Upper lobe of left lung (tissue), 6 donors: ENCODE measurements at regions not wholly inside any gene's neighbourhood (a gene's known extent, or its start where the extent isn't known, plus 50 kb on each side); places are given as distances from the start of the nearest gene placed in this dataset.
"Not testable (repeated sequence)": the region's sequence is repeated elsewhere in the genome, so short reads cannot be mapped to it uniquely, and the experiment has no call there.

ENCODE experiments used
- ATAC-seq, 2 donors: fragments of 200-7000 bp; cut with Tn5 transposase; one replicate each; pipeline ENCODE4 v1.9.1; 2022; ENCODE audit warnings: mild to moderate bottlenecking in 2 of 2, moderate library complexity in 2 of 2; ENCODE audit not compliant: low FRiP score in 2 of 2
- DNase-seq, 2 donors: peaks; one replicate each; pipeline ENCODE4 v3.0.0-alpha.2; 2019 to 2020
- H3K27ac ChIP-seq, 4 donors: fragments of 200-600 bp; sonication (generic); one replicate each; pipeline ENCODE4 v1.5.1; 2016 to 2019
- H3K27me3 ChIP-seq, 4 donors: fragments of 200-600 bp; sonication (generic); one replicate each; pipeline ENCODE4 v1.5.1; 2017 to 2019
- H3K36me3 ChIP-seq, 4 donors: fragments of 200-600 bp; sonication (generic); one replicate each; pipeline ENCODE4 v1.5.1; 2016 to 2019
- H3K4me1 ChIP-seq, 4 donors: fragments of 200-600 bp; sonication (generic); one replicate each; pipeline ENCODE4 v1.5.1; 2018 to 2019
- H3K4me3 ChIP-seq, 4 donors: fragments of 200-600 bp; sonication (generic); one replicate each; pipeline ENCODE4 v1.5.1; 2017 to 2019; ENCODE audit warnings: mild to moderate bottlenecking in 2 of 4, moderate library complexity in 1 of 4
- H3K9me3 ChIP-seq, 4 donors: fragments of 200-600 bp; sonication (generic); one replicate each; pipeline ENCODE4 v1.5.1; 2018 to 2019
- WGBS, 2 donors: methylation state at CpG; one replicate each; pipeline ENCODE4 v1.1.5; 2017 to 2018; 5-methylcytosine and 5-hydroxymethylcytosine counted together
- donor health status: DM: no; HTN: no; CAD: no; lungs with moderate emphysema.
- donor health status: DM: no; HTN: yes; CAD: no; lungs with severe emphysema.

DNA sequence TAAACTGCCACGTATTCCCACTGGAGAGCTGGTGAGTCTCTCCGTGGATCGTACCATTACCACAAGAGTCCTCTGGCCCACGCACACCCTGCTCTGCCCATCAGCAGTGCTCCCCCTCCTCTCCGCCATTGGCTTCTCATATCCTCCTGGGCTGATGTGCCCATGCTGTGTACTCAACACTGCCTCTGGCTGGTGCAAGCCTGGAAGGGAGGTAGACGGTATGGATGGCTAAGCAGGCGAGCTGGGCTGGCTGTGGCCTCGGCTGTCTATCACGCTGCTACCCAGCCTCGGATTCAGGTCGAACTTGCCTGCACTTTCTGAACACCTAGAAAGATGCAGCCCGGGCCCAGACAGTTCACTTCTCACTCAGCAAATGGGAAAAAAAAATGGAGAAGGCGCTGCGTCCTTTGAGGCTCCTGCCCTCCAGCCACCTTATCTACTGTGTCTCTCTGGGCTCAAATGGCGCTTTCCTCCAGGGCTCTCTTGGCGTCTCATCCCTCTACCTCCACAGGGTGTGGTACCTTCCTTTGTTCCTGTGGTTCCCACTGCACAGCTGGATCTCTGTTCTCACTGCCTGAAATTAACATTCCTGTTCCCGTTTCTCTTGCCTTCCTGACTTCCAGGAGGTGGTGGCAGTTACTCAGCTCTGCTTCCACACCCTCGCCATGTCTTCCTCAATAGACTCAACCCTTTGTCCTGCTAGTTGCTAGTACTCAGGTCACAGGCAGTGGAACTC is 262.3 kb upstream of the PLGLB1 start:
- peak in 1 of 2 donors; percentile 10 for DNase-seq
- H3K4me1 ChIP-seq, H3K27me3 ChIP-seq, H3K27ac ChIP-seq, H3K4me3 ChIP-seq, H3K36me3 ChIP-seq, H3K9me3 ChIP-seq: not testable (repeated sequence)
- peak in 1 of 2 donors; percentile 38 for ATAC-seq
- WGBS, 2 donors, result 84 to 90% methylated on average over 16 to 17 of the region's 18 CpGs

DNA sequence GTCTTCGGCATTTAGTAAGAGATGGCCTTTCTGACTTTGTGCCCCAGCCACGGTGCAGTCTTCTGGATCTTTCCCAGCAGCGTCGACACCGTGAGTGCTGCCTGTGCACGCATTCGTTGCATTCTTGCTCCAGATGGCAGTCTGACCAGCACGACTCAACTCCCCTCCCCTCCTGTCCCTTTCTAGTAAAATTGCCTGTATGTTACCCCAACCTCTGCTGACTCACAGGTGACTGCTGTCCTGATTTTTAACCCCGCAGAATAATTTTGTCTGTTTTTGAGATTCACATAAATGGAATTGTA is 262.8 kb upstream of the PLGLB1 start:
- ATAC-seq, H3K27me3 ChIP-seq, H3K36me3 ChIP-seq, DNase-seq, H3K4me1 ChIP-seq, H3K27ac ChIP-seq, H3K9me3 ChIP-seq, H3K4me3 ChIP-seq: not testable (repeated sequence)
- WGBS, 2 donors, result no CpG with 5 or more reads among the region's 9 CpGs

DNA sequence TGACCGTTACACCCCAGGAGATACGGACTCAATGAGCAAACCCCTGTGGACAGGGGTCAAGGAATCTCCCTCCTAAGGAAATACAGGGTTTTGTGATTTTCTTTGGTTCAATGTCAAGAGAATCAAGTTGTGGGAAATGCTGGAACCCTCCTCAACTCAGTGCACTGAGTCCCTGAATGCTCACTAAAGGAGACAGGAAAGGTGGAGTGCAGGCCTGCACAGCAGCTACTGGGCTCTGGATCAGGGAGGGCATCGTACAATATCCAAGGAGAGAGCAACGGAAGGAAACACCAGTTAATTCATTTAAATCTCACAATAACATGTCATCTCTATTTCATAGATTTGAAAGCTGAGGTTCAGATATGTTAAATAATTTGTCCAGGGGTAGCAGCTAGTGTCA is 263.5 kb upstream of the PLGLB1 start:
- H3K27ac ChIP-seq, H3K4me3 ChIP-seq, H3K27me3 ChIP-seq, DNase-seq, H3K4me1 ChIP-seq, ATAC-seq, H3K36me3 ChIP-seq, H3K9me3 ChIP-seq: not testable (repeated sequence)
- WGBS, 2 donors, result 77 to 79% methylated on average over 4 of the region's 4 CpGs

DNA sequence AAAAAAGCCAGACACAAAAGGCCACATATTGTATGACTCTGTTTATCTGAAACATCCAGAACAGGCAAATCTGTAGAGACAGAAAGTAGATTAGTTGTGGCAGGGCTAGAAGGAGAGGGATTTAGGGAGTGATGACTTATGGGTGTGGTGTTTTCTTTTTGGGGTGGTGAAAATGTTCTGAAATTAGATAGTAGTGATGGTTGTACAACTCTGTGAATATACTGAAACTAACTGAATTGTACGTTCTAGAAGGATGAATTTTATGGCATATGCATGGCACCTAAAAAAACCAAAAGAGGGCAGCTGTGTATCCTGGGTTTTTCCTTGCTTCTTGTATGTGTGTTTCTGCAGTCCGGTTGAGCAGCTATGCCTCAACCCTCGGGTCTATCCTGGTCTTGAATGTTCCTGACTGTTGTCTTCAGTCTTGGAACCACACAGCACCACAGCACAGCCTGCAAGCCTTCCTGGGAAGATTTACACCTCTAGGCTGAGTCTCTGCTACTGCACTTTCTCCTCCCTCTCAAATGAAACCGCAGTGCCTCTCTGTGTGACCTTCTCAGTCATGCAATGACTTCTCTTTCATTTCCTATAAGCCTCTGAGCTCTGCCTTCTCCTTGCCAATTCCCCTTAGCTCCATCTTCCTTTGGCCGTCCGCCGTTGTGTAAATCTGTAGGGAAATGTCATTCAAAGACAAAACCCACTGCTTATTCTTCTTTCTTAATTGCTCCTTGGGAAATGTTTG is 269.1 kb upstream of the PLGLB1 start:
- not testable (repeated sequence) for H3K36me3 ChIP-seq, H3K4me3 ChIP-seq, DNase-seq, H3K4me1 ChIP-seq, H3K27ac ChIP-seq, H3K27me3 ChIP-seq, H3K9me3 ChIP-seq
- ATAC-seq, result peak; percentile 49 to 59
- 46 to 58% methylated on average over 4 to 7 of the region's 7 CpGs for WGBS, 2 donors

DNA sequence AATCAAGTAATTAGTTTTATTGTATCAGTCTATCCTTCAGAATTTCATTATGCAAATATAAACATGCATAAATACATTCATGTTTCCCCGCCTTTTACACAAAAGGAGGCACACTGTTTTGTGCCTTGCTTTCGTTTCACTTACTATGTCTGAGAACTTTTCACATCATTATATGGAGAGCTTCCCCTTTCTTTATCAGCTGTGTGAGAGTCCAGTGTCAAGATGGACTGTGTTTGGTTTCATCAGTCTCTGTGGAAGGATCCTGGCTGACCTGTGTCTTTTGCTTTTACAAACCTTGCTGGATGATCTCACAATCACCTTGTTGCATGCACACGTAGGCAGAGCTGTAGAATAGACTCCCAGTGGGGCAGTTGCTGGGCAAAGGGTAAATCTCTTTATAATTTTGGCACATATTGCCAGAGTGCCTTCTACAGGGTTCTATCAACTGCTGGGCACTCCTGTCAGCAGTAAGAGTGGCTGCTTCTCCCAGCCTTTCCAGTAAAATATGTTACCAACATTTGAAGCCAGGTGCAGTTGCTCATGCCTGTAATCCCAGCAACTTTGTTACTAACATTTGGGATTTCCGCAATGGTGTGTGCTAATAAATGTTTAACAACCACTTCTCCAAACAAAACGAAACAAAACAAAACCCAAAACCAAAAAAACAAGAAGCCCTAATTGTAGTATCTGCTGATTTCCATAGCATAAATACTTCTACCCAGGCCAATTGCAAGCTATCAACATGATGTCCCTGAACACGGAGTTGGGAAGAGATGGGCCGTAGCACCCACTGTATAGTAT is 270.0 kb upstream of the PLGLB1 start:
- WGBS, 2 donors, result 64 to 81% methylated on average over 6 of the region's 7 CpGs
- H3K4me3 ChIP-seq, H3K36me3 ChIP-seq, DNase-seq, H3K27me3 ChIP-seq, H3K9me3 ChIP-seq, H3K4me1 ChIP-seq, H3K27ac ChIP-seq: not testable (repeated sequence)
- peak in 1 of 2 donors; percentile 44 for ATAC-seq

DNA sequence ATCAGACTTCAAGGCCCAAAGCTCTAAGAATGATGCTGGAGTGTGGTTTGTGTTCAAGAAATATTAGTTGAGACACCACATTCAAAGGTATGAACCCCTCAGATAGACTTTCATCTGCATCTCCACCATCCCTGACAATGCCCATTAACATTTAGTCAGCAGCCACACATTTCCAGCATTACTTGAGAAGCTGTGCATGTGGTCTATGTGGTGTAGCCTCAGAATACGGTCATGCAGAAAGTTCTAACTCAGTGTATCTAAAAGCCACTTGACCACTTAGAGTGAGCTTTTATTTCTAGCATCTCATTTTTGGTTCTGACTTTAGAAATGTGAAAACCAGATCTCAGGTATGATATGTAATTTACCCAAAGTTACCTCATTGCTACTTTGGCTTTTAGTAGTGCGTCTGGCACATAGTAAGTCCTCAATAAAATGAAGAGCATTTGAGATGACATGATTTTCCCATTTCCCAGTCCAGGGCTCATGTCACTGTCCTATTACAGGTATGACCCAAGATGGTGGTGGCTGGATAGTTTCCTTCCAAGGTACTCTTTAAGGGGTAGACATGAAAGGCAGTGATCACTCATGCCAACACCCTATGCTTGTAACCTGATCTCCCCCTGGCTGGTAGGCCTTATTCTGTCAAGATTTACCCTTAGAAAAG is 272.4 kb upstream of the PLGLB1 start:
- H3K4me1 ChIP-seq, H3K27ac ChIP-seq, DNase-seq, H3K9me3 ChIP-seq, H3K4me3 ChIP-seq, H3K36me3 ChIP-seq, H3K27me3 ChIP-seq, ATAC-seq: not testable (repeated sequence)
- 92 to 100% methylated on average over 2 of the region's 2 CpGs for WGBS, 2 donors

DNA sequence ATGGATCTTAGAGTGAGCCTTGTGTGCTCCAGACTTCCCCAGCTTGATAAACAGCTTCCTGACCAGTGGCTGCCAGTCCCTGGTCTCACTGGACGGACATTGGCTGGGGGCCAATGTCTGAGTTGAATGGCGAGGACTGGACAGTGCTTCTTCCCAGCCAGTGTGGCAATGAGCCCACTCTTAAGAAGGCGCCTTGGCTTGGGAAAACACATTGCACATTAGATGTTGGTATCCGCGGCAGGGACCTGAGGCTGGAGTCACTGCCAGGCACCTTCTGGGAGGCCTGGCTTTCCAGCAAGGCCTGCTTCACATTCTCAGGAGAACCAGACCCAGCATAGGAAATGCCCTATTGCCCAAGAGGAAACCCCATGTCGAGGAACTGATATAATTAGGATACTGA is 273.5 kb upstream of the PLGLB1 start:
- WGBS, 2 donors, result 14% methylated on average over 4 of the region's 6 CpGs; no CpG with 5 or more reads in 1 of the 2 donors
- H3K27ac ChIP-seq, ATAC-seq: not testable (repeated sequence)

DNA sequence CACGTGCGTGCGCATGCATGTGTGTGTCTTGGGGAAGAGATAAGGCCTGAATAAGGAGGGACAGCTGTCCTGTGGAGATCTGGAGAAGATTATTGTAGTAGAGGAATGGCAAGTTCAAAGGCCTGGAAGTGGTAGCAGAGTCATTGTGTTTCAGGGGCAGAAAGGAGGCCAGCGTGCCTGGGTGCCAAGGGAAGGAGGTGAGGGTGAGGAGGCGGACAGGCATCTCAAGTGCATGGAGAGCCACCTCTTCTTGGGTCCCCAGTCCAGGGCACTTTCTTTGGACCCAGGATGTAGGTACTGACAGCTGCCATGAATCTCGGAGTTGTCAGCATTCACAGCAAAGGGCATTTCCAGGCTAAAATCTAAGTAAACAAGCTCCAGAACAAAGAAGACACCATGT is 279.7 kb upstream of the PLGLB1 start:
- H3K4me3 ChIP-seq, H3K27me3 ChIP-seq, H3K9me3 ChIP-seq, H3K36me3 ChIP-seq, H3K4me1 ChIP-seq, H3K27ac ChIP-seq, DNase-seq: not testable (repeated sequence)
- ATAC-seq, result peak; percentile 28 to 65
- WGBS, 2 donors, result 69 to 72% methylated on average over 6 of the region's 6 CpGs

More for the DNA sequence above, 273.5 kb upstream of the PLGLB1 start:
- not testable (repeated sequence) for H3K36me3 ChIP-seq, H3K4me1 ChIP-seq, H3K9me3 ChIP-seq, H3K27me3 ChIP-seq, DNase-seq, H3K4me3 ChIP-seq

DNA sequence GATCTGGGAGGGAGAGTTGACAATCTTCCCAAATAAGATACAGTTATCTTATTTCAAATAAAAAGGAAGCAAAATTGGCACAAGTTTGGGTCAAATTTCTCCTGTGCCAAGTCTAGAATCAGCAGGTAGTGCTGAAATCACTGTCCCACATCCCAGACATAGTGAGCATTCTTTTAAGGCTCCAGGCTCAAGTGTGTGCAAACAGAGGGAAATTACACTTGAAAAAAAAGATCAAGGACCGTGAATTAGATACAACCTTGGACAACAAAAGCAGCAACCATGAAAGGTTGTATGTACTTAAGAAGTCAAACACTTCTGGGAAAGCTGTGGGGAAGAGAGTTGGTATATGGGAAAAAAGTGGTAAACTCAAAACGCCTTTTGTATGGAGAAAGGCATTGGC is 280.2 kb upstream of the PLGLB1 start:
- WGBS, 2 donors, result 45 to 74% methylated on average over 1 to 2 of the region's 2 CpGs
- H3K4me3 ChIP-seq, DNase-seq, H3K27ac ChIP-seq, H3K9me3 ChIP-seq, H3K27me3 ChIP-seq, H3K36me3 ChIP-seq, H3K4me1 ChIP-seq: not testable (repeated sequence)
- ATAC-seq, result peak in 1 of 2 donors; percentile 63

DNA sequence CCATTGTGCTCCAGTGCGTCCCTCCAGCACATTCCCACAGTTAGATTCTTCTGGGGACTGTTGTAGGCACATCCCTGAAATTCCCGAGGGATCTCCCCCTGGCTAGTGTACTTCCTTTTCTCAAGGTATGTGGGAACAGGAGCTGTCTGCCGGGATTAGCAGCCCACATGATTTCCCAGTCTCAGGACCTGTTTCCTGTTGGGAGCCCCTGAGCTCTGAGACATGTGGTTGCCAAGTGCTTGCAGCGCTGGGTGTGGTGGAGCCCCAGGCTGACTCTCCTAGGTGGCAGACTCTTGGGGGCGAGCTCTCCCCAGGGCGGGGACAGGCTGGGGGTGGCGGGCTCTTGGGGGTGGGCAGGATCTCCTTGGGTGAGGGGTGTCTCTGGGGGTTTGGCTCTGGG is 287.0 kb upstream of the PLGLB1 start:
- H3K4me3 ChIP-seq, H3K36me3 ChIP-seq, DNase-seq, H3K9me3 ChIP-seq, H3K27ac ChIP-seq, H3K4me1 ChIP-seq, H3K27me3 ChIP-seq: not testable (repeated sequence)
- WGBS, 2 donors, result no CpG with 5 or more reads among the region's 7 CpGs
- peak in 1 of 2 donors; percentile 63 for ATAC-seq

DNA sequence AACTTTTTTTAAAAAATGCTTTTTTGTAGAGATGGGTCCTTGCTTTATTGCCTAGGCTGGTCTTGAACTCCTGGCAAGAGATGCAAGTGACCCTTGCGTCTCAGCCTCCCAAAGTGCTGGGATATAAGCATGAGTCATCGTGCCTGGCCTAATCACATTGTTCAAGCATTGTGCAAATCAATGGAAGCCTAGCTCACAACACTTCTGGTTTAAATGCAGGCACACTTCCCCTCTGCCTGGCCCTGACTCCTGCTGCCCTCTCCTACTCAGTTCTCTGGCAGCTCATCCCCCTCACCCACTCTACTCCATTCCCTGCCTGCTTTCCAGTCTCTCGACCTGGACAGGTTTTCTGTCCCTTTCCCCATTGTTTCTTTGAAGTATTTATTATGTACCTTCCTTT is 288.1 kb upstream of the PLGLB1 start:
- not testable (repeated sequence) for H3K9me3 ChIP-seq, H3K4me1 ChIP-seq, H3K4me3 ChIP-seq, H3K36me3 ChIP-seq, DNase-seq, H3K27me3 ChIP-seq, H3K27ac ChIP-seq
- 12 to 47% methylated on average over 1 to 3 of the region's 3 CpGs for WGBS, 2 donors
- peak in 1 of 2 donors; percentile 25 for ATAC-seq

DNA sequence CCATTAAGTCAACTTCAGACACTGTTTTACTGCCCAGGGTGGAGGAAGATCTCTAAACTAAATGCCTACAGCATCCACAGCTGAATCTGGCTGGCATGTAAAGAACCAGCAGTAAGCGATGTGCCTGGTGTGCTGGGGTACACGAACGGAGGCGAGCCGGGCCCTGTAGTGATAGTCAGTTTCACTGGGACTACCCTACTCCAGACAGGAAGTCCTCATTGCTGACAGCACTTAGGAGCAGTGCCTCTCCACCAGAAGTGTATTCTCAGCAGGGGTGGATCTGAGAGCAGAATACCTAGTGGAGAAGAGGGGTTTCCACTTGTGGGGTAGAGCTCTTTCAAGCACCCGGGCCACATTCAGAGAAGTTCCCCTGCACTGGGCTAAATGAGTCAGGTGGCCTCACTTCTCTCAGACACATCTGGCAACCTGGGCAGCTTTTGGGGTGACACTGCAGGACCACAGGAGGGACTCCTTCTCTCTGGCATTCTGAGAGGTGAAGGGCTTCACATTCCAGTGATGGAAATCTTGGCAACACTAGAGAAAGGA is 290.3 kb upstream of the PLGLB1 start:
- not testable (repeated sequence) for H3K27me3 ChIP-seq, ATAC-seq, H3K4me1 ChIP-seq, H3K9me3 ChIP-seq, H3K4me3 ChIP-seq, H3K36me3 ChIP-seq, H3K27ac ChIP-seq, DNase-seq
- no CpG with 5 or more reads among the region's 6 CpGs for WGBS, 2 donors
